ENCODE measurements at regions not wholly inside any gene's neighbourhood (a gene's known extent, or its start where the extent isn't known, plus 50 kb on each side); places are given as distances from the start of the nearest gene placed in this dataset.

DNA sequence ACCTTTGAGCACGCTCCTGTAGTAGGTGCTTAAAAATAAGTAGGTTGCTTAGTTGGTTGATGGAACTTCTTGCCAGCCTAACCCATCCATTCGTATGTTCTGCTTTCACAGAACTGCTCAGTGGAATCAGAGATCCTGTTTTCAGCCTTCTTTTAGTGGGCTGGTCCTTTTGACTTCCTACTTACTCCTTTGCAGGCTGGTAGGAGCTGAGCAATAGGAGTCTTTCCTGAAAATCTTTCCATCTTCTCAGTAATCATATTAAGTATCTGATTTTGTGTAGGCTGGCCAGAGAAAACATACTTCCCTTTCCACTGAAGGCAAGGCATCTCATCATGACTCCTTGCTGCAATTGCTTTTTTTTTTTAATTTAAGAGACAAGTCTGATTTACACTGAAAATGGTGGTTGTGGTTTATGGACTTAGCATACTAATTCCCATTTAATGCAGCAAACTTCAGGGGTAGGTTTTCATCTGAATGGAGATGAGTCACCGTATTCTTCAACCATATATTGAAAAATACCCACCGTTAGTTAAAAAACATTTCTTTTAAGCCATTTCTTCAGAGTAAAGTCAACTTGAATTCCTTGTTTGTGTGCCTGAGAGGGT is 208.0 kb downstream of the ZNF365 start:
- no peak for DNase-seq
- Histone ChIP-seq H3K27ac (peak overlapping the region in 2 of 4 donors; percentile 34 to 40), H3K36me3 (no peaks in the 10 kb centered on the region), H3K27me3 (no peaks in the 10 kb centered on the region), H3K4me1 (no peaks in the 10 kb centered on the region), H3K9me3 (no peaks in the 10 kb centered on the region), H3K4me3 (no peak overlapping the region)
- TF ChIP-seq POLR2A (IDR thresholded peaks at IDR 0.05): no peak
- TF ChIP-seq, protein P1, sequence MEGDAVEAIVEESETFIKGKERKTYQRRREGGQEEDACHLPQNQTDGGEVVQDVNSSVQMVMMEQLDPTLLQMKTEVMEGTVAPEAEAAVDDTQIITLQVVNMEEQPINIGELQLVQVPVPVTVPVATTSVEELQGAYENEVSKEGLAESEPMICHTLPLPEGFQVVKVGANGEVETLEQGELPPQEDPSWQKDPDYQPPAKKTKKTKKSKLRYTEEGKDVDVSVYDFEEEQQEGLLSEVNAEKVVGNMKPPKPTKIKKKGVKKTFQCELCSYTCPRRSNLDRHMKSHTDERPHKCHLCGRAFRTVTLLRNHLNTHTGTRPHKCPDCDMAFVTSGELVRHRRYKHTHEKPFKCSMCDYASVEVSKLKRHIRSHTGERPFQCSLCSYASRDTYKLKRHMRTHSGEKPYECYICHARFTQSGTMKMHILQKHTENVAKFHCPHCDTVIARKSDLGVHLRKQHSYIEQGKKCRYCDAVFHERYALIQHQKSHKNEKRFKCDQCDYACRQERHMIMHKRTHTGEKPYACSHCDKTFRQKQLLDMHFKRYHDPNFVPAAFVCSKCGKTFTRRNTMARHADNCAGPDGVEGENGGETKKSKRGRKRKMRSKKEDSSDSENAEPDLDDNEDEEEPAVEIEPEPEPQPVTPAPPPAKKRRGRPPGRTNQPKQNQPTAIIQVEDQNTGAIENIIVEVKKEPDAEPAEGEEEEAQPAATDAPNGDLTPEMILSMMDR (IDR thresholded peaks at IDR 0.05): no peak

DNA sequence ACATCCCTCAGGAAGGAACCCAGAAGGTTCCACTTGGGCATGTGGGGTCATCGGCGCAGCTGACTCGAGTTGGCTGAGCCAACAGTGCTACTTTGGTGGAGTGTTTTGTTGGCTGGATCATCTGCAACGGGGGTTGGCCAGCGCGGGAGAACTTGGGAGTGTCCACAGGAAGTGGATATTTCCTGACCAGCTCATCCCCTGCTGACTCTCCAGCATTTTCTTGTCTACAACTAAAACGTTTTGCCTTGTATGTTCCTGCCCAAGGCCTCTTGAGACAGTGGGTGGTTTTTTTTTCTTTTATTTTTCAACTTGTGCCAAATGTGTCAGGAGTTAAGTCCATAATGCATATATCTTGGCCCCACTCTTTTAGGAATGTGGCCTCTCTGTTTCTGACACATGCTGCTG is 208.6 kb downstream of the ZNF365 start:
- Histone ChIP-seq H3K4me3 (no peak overlapping the region), H3K4me1 (no peaks in the 10 kb centered on the region), H3K27ac (peak overlapping the region; percentile 34 to 57 (median 39)), H3K36me3 (no peaks in the 10 kb centered on the region), H3K9me3 (no peaks in the 10 kb centered on the region), H3K27me3 (no peaks in the 10 kb centered on the region)
- peak in 1 of 3 donors; percentile 73 for DNase-seq
- TF ChIP-seq, protein P1 (IDR thresholded peaks at IDR 0.05): no peak
- no peak for TF ChIP-seq POLR2A (IDR thresholded peaks at IDR 0.05)

DNA sequence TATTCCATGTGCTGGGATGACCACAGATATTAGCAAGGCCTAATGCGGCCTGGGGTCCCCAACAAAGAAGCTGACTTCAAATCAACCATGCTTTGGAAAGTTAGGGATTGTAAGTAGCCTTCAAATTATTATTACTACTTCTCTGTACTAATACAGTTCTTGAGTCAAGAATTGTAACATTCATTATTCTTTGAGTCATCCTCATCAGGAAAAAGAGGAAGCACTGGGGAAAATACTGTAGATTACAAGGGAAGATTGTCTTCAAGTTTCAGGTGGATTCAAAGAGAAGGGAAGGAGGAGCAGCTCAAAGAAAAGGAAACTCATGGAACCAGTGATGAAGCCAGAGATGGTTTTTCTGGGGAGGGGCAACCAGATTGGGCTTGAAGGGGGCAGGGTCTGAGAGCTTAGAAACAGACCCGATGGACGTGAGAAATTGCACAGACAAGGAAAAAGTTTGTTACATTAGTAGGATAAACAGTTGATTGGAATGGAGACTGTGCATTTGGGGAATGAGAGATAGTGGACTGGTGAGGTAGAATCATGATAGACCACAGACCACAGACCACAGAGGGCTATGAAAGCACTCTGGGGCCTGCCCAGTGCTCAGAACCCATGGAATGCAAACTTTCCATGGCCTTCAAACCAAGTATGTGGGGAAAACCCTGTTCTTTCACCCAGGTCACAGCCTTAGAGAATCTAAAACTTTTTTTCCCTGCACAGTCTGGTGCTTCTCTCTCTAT is 209.9 kb downstream of the ZNF365 start:
- Histone ChIP-seq H3K4me3 (no peak overlapping the region), H3K36me3 (no peaks in the 10 kb centered on the region), H3K4me1 (no peaks in the 10 kb centered on the region), H3K27me3 (no peaks in the 10 kb centered on the region), H3K9me3 (no peaks in the 10 kb centered on the region), H3K27ac (peak overlapping the region in 1 of 4 donors; percentile 40)
- no peak for TF ChIP-seq POLR2A (IDR thresholded peaks at IDR 0.05)
- TF ChIP-seq, protein P1 (IDR thresholded peaks at IDR 0.05): no peak
- no peak for DNase-seq

DNA sequence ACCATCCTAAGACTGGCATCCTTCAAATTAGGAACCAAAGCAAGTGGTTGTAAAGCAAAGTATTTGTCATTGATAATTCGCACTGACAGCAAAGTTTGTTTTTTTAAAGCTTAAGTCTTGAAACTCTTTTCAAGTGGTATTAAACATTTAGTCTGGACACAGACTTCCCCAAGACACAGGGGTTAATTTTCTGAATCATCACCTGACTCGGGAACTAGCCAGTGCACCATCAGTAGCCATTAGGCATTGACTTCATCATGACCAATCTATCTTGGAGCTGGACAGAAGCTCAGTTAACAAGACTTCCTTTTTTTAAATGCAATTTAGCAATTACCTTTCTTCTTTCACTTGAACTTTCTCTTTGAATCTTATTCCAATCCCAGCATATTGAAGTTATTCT is 210.6 kb downstream of the ZNF365 start:
- Histone ChIP-seq H3K27ac (no peak overlapping the region), H3K27me3 (no peaks in the 10 kb centered on the region), H3K4me1 (no peaks in the 10 kb centered on the region), H3K9me3 (no peaks in the 10 kb centered on the region), H3K36me3 (no peaks in the 10 kb centered on the region), H3K4me3 (no peak overlapping the region)
- TF ChIP-seq, protein P1 (IDR thresholded peaks at IDR 0.05): no peak
- TF ChIP-seq POLR2A (IDR thresholded peaks at IDR 0.05): no peak
- no peak for DNase-seq

DNA sequence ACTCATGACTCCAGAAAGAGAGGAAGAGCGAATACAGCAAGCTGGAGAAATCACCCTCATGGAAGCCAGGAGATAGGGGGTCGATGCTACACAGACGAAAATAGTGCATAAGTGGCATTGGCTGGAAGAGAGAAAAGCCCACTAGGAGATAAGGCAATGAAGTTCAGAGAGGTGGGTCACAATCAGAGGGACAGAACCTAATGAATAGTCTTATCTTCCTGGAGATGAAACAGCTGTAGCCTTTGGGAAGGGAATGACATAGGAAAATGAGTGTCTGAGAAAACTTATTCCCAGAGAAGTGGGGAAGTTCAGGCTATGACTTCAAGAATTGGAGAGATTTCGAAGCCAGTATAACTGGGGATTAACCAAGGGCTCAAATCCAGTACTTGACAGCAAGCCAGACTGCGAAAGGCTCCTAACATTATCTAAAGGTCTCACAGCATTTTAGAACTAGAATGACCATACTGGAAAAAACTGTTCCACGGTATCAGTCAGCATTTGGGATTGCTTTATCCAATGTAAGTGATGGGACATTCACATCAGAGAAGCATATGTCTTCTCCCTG is 211.1 kb downstream of the ZNF365 start:
- Histone ChIP-seq H3K4me1 (no peaks in the 10 kb centered on the region), H3K27ac (no peak overlapping the region), H3K36me3 (no peaks in the 10 kb centered on the region), H3K9me3 (no peaks in the 10 kb centered on the region), H3K4me3 (no peak overlapping the region), H3K27me3 (no peaks in the 10 kb centered on the region)
- no peak for TF ChIP-seq POLR2A (IDR thresholded peaks at IDR 0.05)
- TF ChIP-seq, protein P1 (IDR thresholded peaks at IDR 0.05): no peak
- no peak for DNase-seq

Data from Peyer's patch (tissue), 4 donors.